Neural progenitor cell (in vitro differentiated cells): ENCODE measurements at regions not wholly inside any gene's neighbourhood (a gene's known extent, or its start where the extent isn't known, plus 50 kb on each side); places are given as distances from the start of the nearest gene placed in this dataset.

Experiments
- DNase-seq: peaks from one replicate; pipeline ENCODE4 v3.0.0-alpha.2; 2016; ENCODE audit warnings: low spot score
- H2AFZ ChIP-seq: fragments of 200-600 bp; sonication (generic); replicated peaks from 2 replicates; pipeline ENCODE4 v1.6.1; 2016; ENCODE audit warnings: antibody characterized with exemption
- H3F3A ChIP-seq: fragments of 200-600 bp; sonication (generic); 2 replicates; pipeline ENCODE4 v1.6.1; 2016; ENCODE audit warnings: antibody characterized with exemption, low read depth
- H3K27ac ChIP-seq: fragments of 200-600 bp; sonication (generic); 2 replicates; pipeline ENCODE4 v1.5.1; 2016; ENCODE audit warnings: mild to moderate bottlenecking
- H3K27me3 ChIP-seq: fragments of 200-600 bp; sonication (generic); 2 replicates; pipeline ENCODE4 v1.6.1; 2016; ENCODE audit warnings: mild to moderate bottlenecking, moderate library complexity
- H3K36me3 ChIP-seq: fragments of 200-600 bp; sonication (generic); 2 replicates; pipeline ENCODE4 v1.5.1; 2016
- H3K4me1 ChIP-seq: fragments of 200-600 bp; sonication (generic); 2 replicates; pipeline ENCODE4 v1.6.1; 2016; ENCODE audit warnings: mixed run types
- H3K4me2 ChIP-seq: fragments of 200-600 bp; sonication (generic); 2 replicates; pipeline ENCODE4 v1.6.1; 2016
- H3K4me3 ChIP-seq: fragments of 200-600 bp; sonication (generic); 2 replicates; pipeline ENCODE4 v1.5.1; 2016
- H3K79me2 ChIP-seq: fragments of 200-600 bp; sonication (generic); 2 replicates; pipeline ENCODE4 v1.6.1; 2016; ENCODE audit warnings: low read depth
- H3K9ac ChIP-seq: fragments of 200-600 bp; sonication (generic); 2 replicates; pipeline ENCODE4 v1.6.1; 2016
- H3K9me3 ChIP-seq: fragments of 200-600 bp; sonication (generic); 2 replicates; pipeline ENCODE4 v1.5.1; 2016; ENCODE audit warnings: low read depth
- H4K20me1 ChIP-seq: fragments of 200-600 bp; sonication (generic); 2 replicates; pipeline ENCODE4 v1.6.1; 2016; ENCODE audit warnings: low read depth
- H3K27ac Mint-ChIP-seq: 3 replicates; pipeline ENCODE4 v1.8.0; 2021; ENCODE audit warnings: mixed read lengths
- H3K27me3 Mint-ChIP-seq: 2 replicates; pipeline ENCODE4 v1.8.0; 2022; ENCODE audit warnings: low read depth, mild to moderate bottlenecking, inconsistent platforms, moderate library complexity, mixed read lengths; ENCODE audit not compliant: insufficient read depth
- H3K36me3 Mint-ChIP-seq: 3 replicates; pipeline ENCODE4 v1.8.0; 2021; ENCODE audit warnings: mixed read lengths
- H3K4me1 Mint-ChIP-seq: 3 replicates; pipeline ENCODE4 v1.8.0; 2021; ENCODE audit warnings: mixed read lengths
- H3K4me3 Mint-ChIP-seq: 3 replicates; pipeline ENCODE4 v1.8.0; 2021; ENCODE audit warnings: mild to moderate bottlenecking, moderate library complexity, mixed read lengths
- H3K9me3 Mint-ChIP-seq: 3 replicates; pipeline ENCODE4 v1.8.0; 2020; ENCODE audit warnings: mixed read lengths
- EZH2 ChIP-seq: fragments of 200-600 bp; sonication (generic); IDR thresholded peaks from 2 replicates; pipeline ENCODE4 v1.6.1; 2017; ENCODE audit warnings: antibody characterized with exemption, mild to moderate bottlenecking, moderate library complexity
- EZH2phosphoT487 ChIP-seq: fragments of 200-600 bp; sonication (generic); IDR thresholded peaks from 2 replicates; pipeline ENCODE4 v1.6.1; 2017; ENCODE audit warnings: antibody characterized with exemption
- TF ChIP-seq, protein P1 (sequence below): fragments of 200-600 bp; sonication (generic); IDR thresholded peaks from 2 replicates; pipeline ENCODE4 v1.5.1; 2017; ENCODE audit warnings: antibody characterized with exemption, mild to moderate bottlenecking

DNA sequence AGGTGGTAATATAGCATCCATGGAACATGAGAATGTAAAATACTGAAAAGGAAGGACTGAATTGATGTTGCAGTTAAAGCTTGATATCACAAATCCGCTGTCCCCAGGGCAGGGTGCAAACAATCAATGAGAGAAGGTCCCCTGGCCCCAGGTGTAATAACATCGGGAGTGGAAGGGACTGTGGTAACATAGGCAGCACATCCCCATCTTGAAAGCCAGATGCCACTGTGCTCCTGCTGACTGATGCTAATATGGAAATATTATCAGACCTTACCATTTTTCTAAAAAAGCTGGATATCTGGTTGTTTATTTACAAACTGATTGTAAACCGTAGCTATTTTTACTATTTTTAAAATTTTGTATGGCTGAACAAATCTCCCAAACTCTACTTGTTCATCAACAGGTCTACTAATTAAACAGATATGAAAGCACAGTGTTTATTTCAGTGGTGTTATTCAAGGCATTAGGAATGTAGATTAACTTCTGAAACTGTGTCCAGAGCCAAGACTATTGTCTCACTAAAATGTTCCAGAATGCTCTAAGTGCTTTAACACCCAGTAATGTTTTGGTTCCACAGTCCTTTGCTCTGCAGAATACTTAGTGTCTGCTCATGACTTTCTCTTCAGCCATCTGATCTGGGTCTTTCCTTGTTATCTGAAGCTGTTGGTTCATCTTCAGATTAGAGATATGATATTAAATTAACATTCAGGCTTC, 386.0 kb upstream of the RARB start:
- H2AFZ ChIP-seq: no peak overlapping the region
- no peak overlapping the region for H3K27ac ChIP-seq
- no peak overlapping the region for H3K4me2 ChIP-seq
- no peaks in the 10 kb centered on the region for H3K79me2 ChIP-seq
- no peaks in the 10 kb centered on the region for H3K9me3 ChIP-seq
- peaks cover 13% of the 10 kb centered on the region for H3K4me1 Mint-ChIP-seq
- no peak for DNase-seq
- no peaks in the 10 kb centered on the region for H3K36me3 Mint-ChIP-seq
- H3K4me3 Mint-ChIP-seq: no peak overlapping the region
- no peak overlapping the region for H3K9ac ChIP-seq
- no peak overlapping the region for H3K27ac Mint-ChIP-seq
- no peaks in the 10 kb centered on the region for H3K27me3 Mint-ChIP-seq
- no peaks in the 10 kb centered on the region for H3K27me3 ChIP-seq
- H3F3A ChIP-seq: peaks cover 8% of the 10 kb centered on the region
- no peak overlapping the region for H3K4me3 ChIP-seq
- H4K20me1 ChIP-seq: no peaks in the 10 kb centered on the region
- H3K36me3 ChIP-seq: no peaks in the 10 kb centered on the region
- no peak for TF ChIP-seq EZH2phosphoT487
- TF ChIP-seq, protein P1, sequence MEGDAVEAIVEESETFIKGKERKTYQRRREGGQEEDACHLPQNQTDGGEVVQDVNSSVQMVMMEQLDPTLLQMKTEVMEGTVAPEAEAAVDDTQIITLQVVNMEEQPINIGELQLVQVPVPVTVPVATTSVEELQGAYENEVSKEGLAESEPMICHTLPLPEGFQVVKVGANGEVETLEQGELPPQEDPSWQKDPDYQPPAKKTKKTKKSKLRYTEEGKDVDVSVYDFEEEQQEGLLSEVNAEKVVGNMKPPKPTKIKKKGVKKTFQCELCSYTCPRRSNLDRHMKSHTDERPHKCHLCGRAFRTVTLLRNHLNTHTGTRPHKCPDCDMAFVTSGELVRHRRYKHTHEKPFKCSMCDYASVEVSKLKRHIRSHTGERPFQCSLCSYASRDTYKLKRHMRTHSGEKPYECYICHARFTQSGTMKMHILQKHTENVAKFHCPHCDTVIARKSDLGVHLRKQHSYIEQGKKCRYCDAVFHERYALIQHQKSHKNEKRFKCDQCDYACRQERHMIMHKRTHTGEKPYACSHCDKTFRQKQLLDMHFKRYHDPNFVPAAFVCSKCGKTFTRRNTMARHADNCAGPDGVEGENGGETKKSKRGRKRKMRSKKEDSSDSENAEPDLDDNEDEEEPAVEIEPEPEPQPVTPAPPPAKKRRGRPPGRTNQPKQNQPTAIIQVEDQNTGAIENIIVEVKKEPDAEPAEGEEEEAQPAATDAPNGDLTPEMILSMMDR: no peak
- TF ChIP-seq EZH2: no peak
- peaks cover 2% of the 10 kb centered on the region for H3K9me3 Mint-ChIP-seq
- peaks cover 22% of the 10 kb centered on the region for H3K4me1 ChIP-seq

DNA sequence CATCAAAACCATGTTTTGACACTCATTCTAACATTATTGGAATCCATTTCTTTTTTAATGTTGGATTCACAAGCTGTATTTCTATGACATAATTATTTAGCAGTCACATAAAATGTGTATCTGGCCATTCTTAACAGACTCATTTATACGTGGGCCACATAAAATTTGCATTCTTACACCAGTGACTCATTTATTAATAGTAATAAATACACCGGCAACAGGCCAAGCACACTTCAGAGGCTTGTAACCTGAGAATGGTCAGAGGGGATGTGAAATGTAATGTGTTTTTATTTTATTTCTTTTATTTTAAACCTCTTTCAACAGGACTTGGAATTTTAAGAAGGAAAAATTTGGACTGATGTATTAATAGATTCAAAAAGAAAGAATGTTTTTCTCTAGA, 384.9 kb upstream of the RARB start:
- Mint-ChIP-seq H3K27ac (no peak overlapping the region), H3K4me1 (peaks cover 13% of the 10 kb centered on the region), H3K4me3 (no peak overlapping the region), H3K36me3 (no peaks in the 10 kb centered on the region), H3K9me3 (peaks cover 2% of the 10 kb centered on the region), H3K27me3 (no peaks in the 10 kb centered on the region)
- Histone ChIP-seq H4K20me1 (no peaks in the 10 kb centered on the region), H3F3A (peaks cover 8% of the 10 kb centered on the region), H2AFZ (no peak overlapping the region), H3K27ac (no peak overlapping the region), H3K27me3 (no peaks in the 10 kb centered on the region), H3K4me1 (peaks cover 19% of the 10 kb centered on the region), H3K4me3 (no peak overlapping the region), H3K9ac (no peak overlapping the region), H3K36me3 (no peaks in the 10 kb centered on the region), H3K9me3 (no peaks in the 10 kb centered on the region), H3K79me2 (no peaks in the 10 kb centered on the region), H3K4me2 (no peak overlapping the region)
- TF ChIP-seq, protein P1: no peak
- TF ChIP-seq EZH2: no peak
- TF ChIP-seq EZH2phosphoT487: no peak
- no peak for DNase-seq

DNA sequence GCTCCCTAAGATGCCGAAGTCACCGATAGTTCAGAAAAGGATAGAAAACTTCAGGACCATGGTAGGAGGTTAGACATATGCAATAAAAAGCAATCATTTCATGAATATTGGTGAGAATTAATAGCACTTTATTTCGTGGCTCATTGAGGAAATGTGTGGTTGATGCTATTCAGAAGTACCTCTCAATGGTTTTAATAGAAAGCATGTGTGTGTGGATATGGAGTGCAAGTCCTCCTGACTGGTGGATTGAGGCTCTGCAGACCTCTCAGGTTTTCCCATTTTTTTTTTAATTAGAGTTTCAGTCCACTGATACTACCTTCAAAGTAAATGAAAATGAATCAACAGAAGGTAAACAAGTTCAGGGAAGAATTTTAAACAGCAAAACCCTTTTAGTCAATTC, 384.3 kb upstream of the RARB start:
- no peaks in the 10 kb centered on the region for H4K20me1 ChIP-seq
- no peaks in the 10 kb centered on the region for H3K79me2 ChIP-seq
- peaks cover 8% of the 10 kb centered on the region for H3F3A ChIP-seq
- no peaks in the 10 kb centered on the region for H3K36me3 ChIP-seq
- H3K27ac ChIP-seq: no peak overlapping the region
- no peak overlapping the region for H2AFZ ChIP-seq
- peaks cover 13% of the 10 kb centered on the region for H3K4me1 Mint-ChIP-seq
- peaks cover 2% of the 10 kb centered on the region for H3K9me3 Mint-ChIP-seq
- no peak overlapping the region for H3K4me2 ChIP-seq
- H3K9me3 ChIP-seq: no peaks in the 10 kb centered on the region
- H3K4me1 ChIP-seq: peaks cover 19% of the 10 kb centered on the region
- H3K27me3 ChIP-seq: no peaks in the 10 kb centered on the region
- no peaks in the 10 kb centered on the region for H3K36me3 Mint-ChIP-seq
- no peak for DNase-seq
- H3K27ac Mint-ChIP-seq: no peak overlapping the region
- no peak overlapping the region for H3K9ac ChIP-seq
- TF ChIP-seq, protein P1: no peak
- TF ChIP-seq EZH2 (no peak), EZH2phosphoT487 (no peak)
- no peak overlapping the region for H3K4me3 ChIP-seq
- no peaks in the 10 kb centered on the region for H3K27me3 Mint-ChIP-seq
- no peak overlapping the region for H3K4me3 Mint-ChIP-seq
